Activated naive CD8-positive, alpha-beta T cell treated with anti-CD3 and anti-CD28 coated beads, Interleukin-2, amount 10 ng/mL, durations not matched to agents 7 days and 5 days (primary cell): ENCODE measurements at regions not wholly inside any gene's neighbourhood (a gene's known extent, or its start where the extent isn't known, plus 50 kb on each side); places are given as distances from the start of the nearest gene placed in this dataset.
"Not testable (repeated sequence)": the region's sequence is repeated elsewhere in the genome, so short reads cannot be mapped to it uniquely, and the experiment has no call there.

Experiments used
- ATAC-seq: fragments of 150-1000 bp; cut with Tn5 transposase; one replicate; pipeline ENCODE4 v1.10.0; 2021; ENCODE audit warnings: low read depth, moderate library complexity
- POLR2A ChIA-PET: fragments of 350-600 bp; sonication (Branson Sonifier 250); formaldehyde crosslinking; loops from one replicate; lab custom pipeline; 2021; ENCODE audit warnings: antibody characterized with exemption; lab: Charles Lee
- DNase-seq: peaks from one replicate; pipeline ENCODE4 v3.0.0; 2021
- H3K27ac Mint-ChIP-seq: one replicate; pipeline ENCODE4 v1.8.0; 2022; ENCODE audit warnings: mild to moderate bottlenecking, mixed read lengths
- H3K27me3 Mint-ChIP-seq: one replicate; pipeline ENCODE4 v1.8.0; 2022; ENCODE audit warnings: mild to moderate bottlenecking, moderate library complexity, mixed read lengths
- H3K36me3 Mint-ChIP-seq: one replicate; pipeline ENCODE4 v1.8.0; 2021; ENCODE audit warnings: mild to moderate bottlenecking, mixed read lengths
- H3K4me1 Mint-ChIP-seq: one replicate; pipeline ENCODE4 v1.8.0; 2021; ENCODE audit warnings: mixed read lengths
- H3K4me3 Mint-ChIP-seq: one replicate; pipeline ENCODE4 v1.8.0; 2022; ENCODE audit warnings: mild to moderate bottlenecking, moderate library complexity, mixed read lengths
- H3K9me3 Mint-ChIP-seq: one replicate; pipeline ENCODE4 v1.8.0; 2021; ENCODE audit warnings: mixed read lengths

GRCh38 chr6:74408844-74409243 lies 712.8 kb downstream of the CD109 start:
- no peak for DNase-seq
- H3K9me3 Mint-ChIP-seq, result no peaks in the 10 kb centered on the region
- no peaks in the 10 kb centered on the region for H3K36me3 Mint-ChIP-seq
- no peak overlapping the region for H3K4me3 Mint-ChIP-seq
- no peaks in the 10 kb centered on the region for H3K4me1 Mint-ChIP-seq
- no peaks in the 10 kb centered on the region for H3K27me3 Mint-ChIP-seq
- no peak overlapping the region for H3K27ac Mint-ChIP-seq
- no peak for ATAC-seq
- POLR2A ChIA-PET, result no interaction called here

DNA sequence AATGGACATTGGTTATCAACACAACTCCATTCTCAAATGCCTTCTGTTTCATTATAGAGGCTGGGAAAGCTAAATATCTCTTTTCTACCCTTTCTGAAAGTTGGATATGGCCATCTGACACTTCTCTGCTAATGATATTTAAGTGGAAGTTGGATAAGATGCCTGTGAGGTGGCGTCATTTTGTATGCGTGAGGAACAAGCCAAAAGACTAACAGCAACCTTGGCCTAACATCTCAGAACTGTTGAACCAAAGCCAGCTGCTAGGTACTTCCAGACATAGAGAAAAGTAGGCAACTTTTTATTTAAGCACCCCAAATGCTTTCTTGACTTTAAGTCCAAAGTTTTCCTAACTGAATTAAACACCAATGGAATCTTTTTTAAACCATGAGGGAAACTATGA lies 708.4 kb downstream of the CD109 start:
- H3K36me3 Mint-ChIP-seq, result no peaks in the 10 kb centered on the region
- peaks cover 2% of the 10 kb centered on the region for H3K9me3 Mint-ChIP-seq
- DNase-seq (no peak), ATAC-seq (no peak)
- POLR2A ChIA-PET, result no interaction called here
- H3K4me1 Mint-ChIP-seq, result no peaks in the 10 kb centered on the region
- H3K27me3 Mint-ChIP-seq, result no peaks in the 10 kb centered on the region
- no peak overlapping the region for H3K27ac Mint-ChIP-seq
- H3K4me3 Mint-ChIP-seq, result no peak overlapping the region

- POLR2A ChIA-PET, result no interaction called here
- Mint-ChIP-seq H3K4me3 (no peak overlapping the region), H3K27ac (no peak overlapping the region), H3K9me3 (peaks cover 2% of the 10 kb centered on the region), H3K4me1 (no peaks in the 10 kb centered on the region), H3K27me3 (no peaks in the 10 kb centered on the region), H3K36me3 (no peaks in the 10 kb centered on the region)
- no peak for ATAC-seq
- no peak for DNase-seq
These were observed 706.8 kb downstream of the CD109 start for GRCh38 chr6:74402781-74403180.

GRCh38 chr6:74378437-74378836 lies 682.4 kb downstream of the CD109 start:
- H3K36me3 Mint-ChIP-seq, H3K4me1 Mint-ChIP-seq, H3K27ac Mint-ChIP-seq, H3K9me3 Mint-ChIP-seq, POLR2A ChIA-PET, H3K4me3 Mint-ChIP-seq, H3K27me3 Mint-ChIP-seq, ATAC-seq, DNase-seq: not testable (repeated sequence)

DNA sequence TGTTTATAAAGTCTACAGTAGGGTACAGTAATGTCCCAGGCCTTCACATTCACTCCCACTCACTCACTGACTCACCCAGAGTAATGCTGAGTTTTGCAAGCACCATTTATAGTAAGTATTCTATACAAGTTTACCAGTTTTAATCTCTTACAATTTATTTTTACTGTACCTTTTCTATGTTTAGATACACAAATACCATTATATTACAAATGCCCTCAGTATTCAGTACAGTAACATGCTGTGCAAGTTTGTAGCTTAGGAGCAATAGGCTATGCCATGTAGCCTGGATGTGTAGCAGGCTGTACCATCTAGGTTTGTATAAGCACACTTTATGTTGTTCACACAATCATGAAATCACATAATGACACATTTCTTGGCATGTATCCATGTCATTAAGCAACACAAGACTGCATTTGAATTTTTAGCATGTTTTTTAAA lies 673.6 kb downstream of the CD109 start:
- H3K27ac Mint-ChIP-seq, result no peak overlapping the region
- no peaks in the 10 kb centered on the region for H3K36me3 Mint-ChIP-seq
- no peaks in the 10 kb centered on the region for H3K27me3 Mint-ChIP-seq
- ATAC-seq (no peak), DNase-seq (no peak)
- peaks cover 1% of the 10 kb centered on the region for H3K9me3 Mint-ChIP-seq
- POLR2A ChIA-PET, result no interaction called here
- no peak overlapping the region for H3K4me3 Mint-ChIP-seq
- H3K4me1 Mint-ChIP-seq, result no peaks in the 10 kb centered on the region

GRCh38 chr6:74368746-74369145 lies 672.7 kb downstream of the CD109 start:
- Mint-ChIP-seq H3K27ac (no peak overlapping the region), H3K36me3 (no peaks in the 10 kb centered on the region), H3K27me3 (no peaks in the 10 kb centered on the region), H3K4me3 (no peak overlapping the region), H3K9me3 (peaks cover 4% of the 10 kb centered on the region), H3K4me1 (no peaks in the 10 kb centered on the region)
- POLR2A ChIA-PET, result no interaction called here
- no peak for ATAC-seq
- DNase-seq, result no peak

DNA sequence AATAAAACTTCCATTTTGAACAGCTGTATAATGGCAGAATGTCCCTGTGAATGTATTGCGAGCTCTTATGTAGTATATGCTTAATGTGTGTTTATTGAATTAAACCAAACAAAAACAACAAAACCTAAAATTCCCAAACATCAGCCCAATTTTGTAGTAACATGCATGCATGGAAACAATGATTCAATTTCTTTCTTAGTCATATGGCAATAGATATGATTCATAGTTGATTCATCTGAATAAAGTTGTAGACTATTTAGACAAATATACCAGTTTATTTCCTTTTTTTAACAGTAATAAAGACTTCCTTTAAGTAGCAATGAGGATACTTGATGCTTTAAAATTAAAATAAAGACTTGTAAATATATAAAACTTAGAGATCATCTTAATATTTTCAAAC lies 670.6 kb downstream of the CD109 start:
- H3K4me1 Mint-ChIP-seq, result no peaks in the 10 kb centered on the region
- POLR2A ChIA-PET, result no interaction called here
- DNase-seq (no peak), ATAC-seq (no peak)
- no peaks in the 10 kb centered on the region for H3K36me3 Mint-ChIP-seq
- H3K9me3 Mint-ChIP-seq, result peaks cover 4% of the 10 kb centered on the region
- H3K27me3 Mint-ChIP-seq, result no peaks in the 10 kb centered on the region
- H3K27ac Mint-ChIP-seq, result no peak overlapping the region
- no peak overlapping the region for H3K4me3 Mint-ChIP-seq

DNA sequence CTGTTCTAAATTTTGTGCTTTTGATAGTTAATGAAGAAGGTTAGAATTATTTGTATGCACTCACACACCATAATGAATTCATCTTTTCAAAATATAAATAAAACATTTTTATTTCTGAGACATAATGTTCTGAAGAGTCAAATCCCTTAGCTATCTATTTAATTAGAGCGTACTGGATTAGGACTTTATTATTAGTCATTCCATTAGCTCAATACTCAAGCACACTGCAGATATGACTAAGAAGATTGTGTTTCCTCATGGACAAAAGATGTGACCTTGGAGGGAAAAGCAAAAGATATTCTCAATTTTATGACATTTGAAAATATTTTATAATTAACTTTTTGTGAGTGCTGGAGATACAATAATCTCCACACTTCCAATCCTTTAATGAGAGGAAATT lies 666.4 kb downstream of the CD109 start:
- H3K36me3 Mint-ChIP-seq, result no peaks in the 10 kb centered on the region
- DNase-seq (no peak), ATAC-seq (no peak)
- POLR2A ChIA-PET, result no interaction called here
- no peaks in the 10 kb centered on the region for H3K27me3 Mint-ChIP-seq
- H3K4me3 Mint-ChIP-seq, result no peak overlapping the region
- H3K9me3 Mint-ChIP-seq, result peaks cover 4% of the 10 kb centered on the region
- no peaks in the 10 kb centered on the region for H3K4me1 Mint-ChIP-seq
- no peak overlapping the region for H3K27ac Mint-ChIP-seq

GRCh38 chr6:74357321-74357720 lies 661.3 kb downstream of the CD109 start:
- Mint-ChIP-seq H3K9me3 (no peaks in the 10 kb centered on the region), H3K4me3 (no peak overlapping the region), H3K27me3 (no peaks in the 10 kb centered on the region), H3K27ac (no peak overlapping the region), H3K4me1 (no peaks in the 10 kb centered on the region), H3K36me3 (no peaks in the 10 kb centered on the region)
- no peak for ATAC-seq
- POLR2A ChIA-PET, result no interaction called here
- no peak for DNase-seq

DNA sequence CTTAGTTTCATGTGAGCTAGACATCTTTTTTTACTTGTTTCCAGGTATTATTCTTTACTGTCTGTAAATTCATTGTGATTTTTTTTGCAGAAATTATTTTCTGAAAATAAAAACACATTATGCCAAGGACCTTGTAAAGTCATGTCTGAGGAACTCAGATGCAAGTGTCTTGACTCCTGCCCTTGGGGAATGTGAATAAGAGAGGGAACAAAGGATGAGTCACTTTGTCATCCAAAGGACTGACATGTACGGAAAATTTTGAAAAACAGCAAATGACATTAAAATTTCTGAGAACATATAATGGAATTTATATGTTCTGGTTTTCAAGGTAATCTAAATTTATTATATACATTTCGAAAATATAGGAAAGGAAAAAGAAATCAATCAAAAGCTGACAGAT lies 660.4 kb downstream of the CD109 start:
- no peak for DNase-seq
- POLR2A ChIA-PET, result no interaction called here
- H3K27ac Mint-ChIP-seq, result no peak overlapping the region
- no peaks in the 10 kb centered on the region for H3K36me3 Mint-ChIP-seq
- H3K4me3 Mint-ChIP-seq, result no peak overlapping the region
- no peaks in the 10 kb centered on the region for H3K9me3 Mint-ChIP-seq
- H3K27me3 Mint-ChIP-seq, result no peaks in the 10 kb centered on the region
- H3K4me1 Mint-ChIP-seq, result no peaks in the 10 kb centered on the region
- no peak for ATAC-seq

DNA sequence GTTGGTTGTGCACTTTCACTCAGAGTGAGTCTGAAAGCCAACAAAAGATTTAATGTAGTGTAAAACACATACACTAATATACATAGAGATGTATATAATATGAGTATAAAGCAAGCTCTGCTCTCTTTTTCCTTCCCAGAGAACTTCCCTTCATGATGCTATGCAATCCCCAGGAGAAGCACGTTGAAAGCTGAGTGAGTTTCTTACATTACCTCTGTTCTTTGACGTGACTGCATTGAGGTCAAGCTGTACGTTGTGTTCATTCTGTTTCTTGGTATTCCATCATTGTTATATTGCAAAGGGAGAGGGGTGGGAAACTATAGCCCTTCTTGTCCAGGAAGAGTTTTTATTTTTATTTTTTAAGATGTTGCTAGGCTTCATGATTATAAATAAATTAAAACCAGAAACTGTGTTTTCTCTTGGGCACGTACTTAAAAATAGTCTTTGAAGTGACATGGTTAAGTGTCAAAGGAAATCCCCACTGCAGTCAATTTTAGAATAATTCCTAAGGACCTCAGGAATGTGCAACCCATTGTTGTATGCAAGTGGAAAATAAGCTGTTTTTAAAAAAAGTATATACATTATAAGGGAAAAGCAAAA lies 651.0 kb downstream of the CD109 start:
- ATAC-seq, result no peak
- no peaks in the 10 kb centered on the region for H3K36me3 Mint-ChIP-seq

GRCh38 chr6:74343804-74344203 lies 647.8 kb downstream of the CD109 start:
- POLR2A ChIA-PET, result no interaction called here
- no peak overlapping the region for H3K4me3 Mint-ChIP-seq
- no peaks in the 10 kb centered on the region for H3K4me1 Mint-ChIP-seq
- DNase-seq (no peak), ATAC-seq (no peak)
- H3K36me3 Mint-ChIP-seq, result no peaks in the 10 kb centered on the region
- H3K9me3 Mint-ChIP-seq, result no peaks in the 10 kb centered on the region
- no peaks in the 10 kb centered on the region for H3K27me3 Mint-ChIP-seq
- H3K27ac Mint-ChIP-seq, result no peak overlapping the region

More for the DNA sequence above, 651.0 kb downstream of the CD109 start:
- no peak for DNase-seq
- Mint-ChIP-seq H3K27ac (no peak overlapping the region), H3K9me3 (no peaks in the 10 kb centered on the region), H3K4me3 (no peak overlapping the region), H3K27me3 (no peaks in the 10 kb centered on the region), H3K4me1 (no peaks in the 10 kb centered on the region)
- POLR2A ChIA-PET, result no interaction called here

DNA sequence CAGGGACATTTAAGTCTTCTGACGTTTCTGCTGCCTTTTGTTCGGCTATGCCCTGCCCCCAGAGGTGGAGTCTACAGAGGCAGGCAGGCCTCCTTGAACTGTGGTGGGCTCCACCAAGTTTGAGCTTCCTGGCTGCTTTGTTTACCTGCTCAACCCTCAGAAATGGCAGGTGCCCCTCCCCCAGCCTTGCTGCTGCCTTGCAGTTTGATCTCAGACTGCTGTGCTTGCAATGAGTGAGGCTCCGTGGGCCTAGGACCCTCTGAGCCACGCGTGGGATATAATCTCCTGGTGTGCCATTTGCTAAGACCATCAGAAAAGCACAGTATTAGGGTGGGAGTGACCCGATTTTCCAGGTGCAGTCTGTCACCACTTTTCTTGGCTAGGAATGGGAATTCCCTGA lies 647.3 kb downstream of the CD109 start:
- DNase-seq, H3K4me3 Mint-ChIP-seq, H3K27ac Mint-ChIP-seq, H3K4me1 Mint-ChIP-seq, H3K9me3 Mint-ChIP-seq, H3K27me3 Mint-ChIP-seq, POLR2A ChIA-PET, ATAC-seq, H3K36me3 Mint-ChIP-seq: not testable (repeated sequence)

- no peak for ATAC-seq
- POLR2A ChIA-PET, result no interaction called here
- Mint-ChIP-seq H3K9me3 (no peaks in the 10 kb centered on the region), H3K27me3 (no peaks in the 10 kb centered on the region), H3K27ac (no peak overlapping the region), H3K4me1 (no peaks in the 10 kb centered on the region), H3K36me3 (no peaks in the 10 kb centered on the region), H3K4me3 (no peak overlapping the region)
- DNase-seq, result no peak
These were observed 638.7 kb downstream of the CD109 start for GRCh38 chr6:74334722-74335121.

DNA sequence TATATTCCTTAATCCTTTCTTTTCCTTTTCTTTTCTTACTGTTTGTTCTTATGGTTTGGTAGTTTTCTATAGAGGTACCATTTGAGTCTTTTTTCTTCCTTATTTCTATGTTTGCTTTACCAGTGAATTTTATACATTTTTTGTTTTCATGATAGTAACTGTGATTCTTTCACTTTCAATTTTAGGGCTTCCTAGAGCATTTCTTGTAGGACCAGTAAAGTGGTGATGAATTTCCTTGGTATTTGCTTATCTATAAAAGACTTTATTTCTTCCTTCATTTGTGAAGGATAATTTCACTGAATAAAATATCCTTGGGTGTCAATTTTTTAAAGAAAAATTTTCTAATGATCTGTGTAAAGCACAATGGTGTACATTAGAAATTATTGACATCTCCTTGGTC lies 637.4 kb downstream of the CD109 start:
- H3K27ac Mint-ChIP-seq, result no peak overlapping the region
- POLR2A ChIA-PET, result no interaction called here
- H3K9me3 Mint-ChIP-seq, result no peaks in the 10 kb centered on the region

More for the DNA sequence above, 637.4 kb downstream of the CD109 start:
- no peaks in the 10 kb centered on the region for H3K36me3 Mint-ChIP-seq
- DNase-seq (no peak), ATAC-seq (no peak)
- H3K4me1 Mint-ChIP-seq, result no peaks in the 10 kb centered on the region
- H3K27me3 Mint-ChIP-seq, result no peaks in the 10 kb centered on the region
- no peak overlapping the region for H3K4me3 Mint-ChIP-seq
